Esophagus muscularis mucosa (tissue), 3 donors: ENCODE measurements at regions not wholly inside any gene's neighbourhood (a gene's known extent, or its start where the extent isn't known, plus 50 kb on each side); places are given as distances from the start of the nearest gene placed in this dataset.

ENCODE experiments used
- CTCF ChIP-seq, 3 experiments: fragments of 200-600 bp in 2 of 3; fragments of 450-650 bp in 1 of 3; sonication (generic) in 2 of 3; IDR thresholded peaks; one replicate each; pipeline ENCODE4 v1.5.1; 2017 to 2019; ENCODE audit warnings: antibody characterized with exemption in 3 of 3, mild to moderate bottlenecking in 2 of 3, moderate library complexity in 1 of 3
- EP300 ChIP-seq: sonication (generic); formaldehyde crosslinking; IDR thresholded peaks from one replicate; pipeline ENCODE4 v1.6.1; 2017; ENCODE audit warnings: antibody characterized with exemption

- no peak for TF ChIP-seq CTCF (IDR thresholded peaks at IDR 0.05)
- TF ChIP-seq EP300: no peak
Observed at GRCh38 chr9:3699883-3700282, 174.1 kb upstream of the RFX3 start.
